BLaER1 treated with 17β-estradiol and CSF1 and Interleukin-3, amounts not matched to agents 10 nM and 100 nM (cell line): ENCODE measurements at regions not wholly inside any gene's neighbourhood (a gene's known extent, or its start where the extent isn't known, plus 50 kb on each side); places are given as distances from the start of the nearest gene placed in this dataset.
A peak's percentile ranks its signal among the peaks of the same experiment; 100 is the strongest.

Experiments
- H3K27ac ChIP-seq, 11 experiments: shearing (Covaris generic); formaldehyde crosslinking; 2 replicates each; pipeline ENCODE4 v1.8.1; 2022
- H3K27me3 ChIP-seq, 11 experiments: shearing (Covaris generic); formaldehyde crosslinking; 2 replicates each; pipeline ENCODE4 v1.8.1; 2022
- H3K36me3 ChIP-seq, 11 experiments: shearing (Covaris generic); formaldehyde crosslinking; 2 replicates each; pipeline ENCODE4 v1.8.1; 2022
- H3K4me1 ChIP-seq, 10 experiments: shearing (Covaris generic); formaldehyde crosslinking; 2 replicates each; pipeline ENCODE4 v1.8.1; 2022
- H3K4me2 ChIP-seq, 11 experiments: shearing (Covaris generic); formaldehyde crosslinking; 2 replicates each; pipeline ENCODE4 v1.8.1; 2022
- H3K4me3 ChIP-seq, 10 experiments: shearing (Covaris generic); formaldehyde crosslinking; 2 replicates each; pipeline ENCODE4 v1.8.1; 2022
- H3K9ac ChIP-seq, 11 experiments: shearing (Covaris generic); formaldehyde crosslinking; 2 replicates each; pipeline ENCODE4 v1.8.1; 2022
- H3K9me3 ChIP-seq, 11 experiments: shearing (Covaris generic); formaldehyde crosslinking; replicated peaks in 1 of 11; 2 replicates each; pipeline ENCODE4 v1.8.1; 2022
- H4K20me1 ChIP-seq, 11 experiments: shearing (Covaris generic); formaldehyde crosslinking; 2 replicates each; pipeline ENCODE4 v1.8.1; 2022
- Cebpa-rat ChIP-seq, 11 experiments: shearing (Covaris generic); IDR thresholded peaks; 2 replicates each; pipeline ENCODE4 v1.8.1; 2022

- Histone ChIP-seq H3K9me3 (no peaks in the 10 kb centered on the region), H3K27ac (no peak overlapping the region), H4K20me1 (no peaks in the 10 kb centered on the region), H3K27me3 (no peaks in the 10 kb centered on the region), H3K4me1 (peaks cover 0 to 37% (median 2%) of the 10 kb centered on the region in 10 experiments; a peak in 8 of 20 replicates), H3K4me3 (no peak overlapping the region), H3K36me3 (no peaks in the 10 kb centered on the region; a peak in 1 of 22 replicates), H3K4me2 (no peak overlapping the region), H3K9ac (no peak overlapping the region)
- no peak for TF ChIP-seq Cebpa-rat (IDR thresholded peaks at IDR 0.05)
Observed at GRCh38 chr2:144146076-144146475, 373.8 kb downstream of the ZEB2 start.

GRCh38 chr2:144143294-144144151, 376.4 kb downstream of the ZEB2 start:
- H3K27me3 ChIP-seq, result no peaks in the 10 kb centered on the region
- H3K9me3 ChIP-seq, result no peaks in the 10 kb centered on the region
- H3K36me3 ChIP-seq, result no peaks in the 10 kb centered on the region; a peak in 1 of 22 replicates
- peak overlapping the region in 3 of 11 experiments; percentile 18 to 56 (median 42); a peak in 4 of 22 replicates for H3K9ac ChIP-seq
- no peaks in the 10 kb centered on the region for H4K20me1 ChIP-seq
- TF ChIP-seq Cebpa-rat (IDR thresholded peaks at IDR 0.05), result no peak
- peak overlapping the region in 4 of 11 experiments; percentile 54 to 78 (median 66); a peak in 7 of 22 replicates for H3K27ac ChIP-seq
- H3K4me2 ChIP-seq, result peak overlapping the region in 4 of 11 experiments; percentile 3 to 72 (median 56); a peak in 6 of 22 replicates
- peaks cover 0 to 51% (median 2%) of the 10 kb centered on the region in 10 experiments; a peak in 8 of 20 replicates for H3K4me1 ChIP-seq
- no peak overlapping the region for H3K4me3 ChIP-seq

GRCh38 chr2:144140891-144141290, 379.0 kb downstream of the ZEB2 start:
- Histone ChIP-seq H4K20me1 (no peaks in the 10 kb centered on the region), H3K27ac (peak overlapping the region in 1 of 11 experiments; percentile 51; a peak in 1 of 22 replicates), H3K36me3 (peaks cover 0 to 2% (median 0%) of the 10 kb centered on the region in 11 experiments; a peak in 2 of 22 replicates), H3K9ac (peak overlapping the region in 2 of 11 experiments; percentile 19 to 36; a peak in 2 of 22 replicates), H3K27me3 (no peaks in the 10 kb centered on the region), H3K4me3 (no peak overlapping the region), H3K4me2 (peak overlapping the region in 3 of 11 experiments; percentile 45 to 62 (median 62); a peak in 5 of 22 replicates), H3K9me3 (no peaks in the 10 kb centered on the region), H3K4me1 (peaks cover 0 to 62% (median 2%) of the 10 kb centered on the region in 10 experiments; a peak in 8 of 20 replicates)
- no peak for TF ChIP-seq Cebpa-rat (IDR thresholded peaks at IDR 0.05)

GRCh38 chr2:144137705-144138428, 382.1 kb downstream of the ZEB2 start:
- Histone ChIP-seq H4K20me1 (no peaks in the 10 kb centered on the region), H3K4me3 (no peak overlapping the region), H3K27me3 (no peaks in the 10 kb centered on the region), H3K4me1 (peaks cover 0 to 51% (median 0%) of the 10 kb centered on the region in 10 experiments; a peak in 6 of 20 replicates), H3K36me3 (peaks cover 0 to 12% (median 0%) of the 10 kb centered on the region in 11 experiments; a peak in 2 of 22 replicates), H3K4me2 (peak overlapping the region in 3 of 11 experiments; percentile 30 to 69 (median 61); a peak in 5 of 22 replicates), H3K27ac (peak overlapping the region in 3 of 11 experiments; percentile 36 to 76 (median 62); a peak in 5 of 22 replicates), H3K9me3 (no peaks in the 10 kb centered on the region), H3K9ac (peak overlapping the region in 2 of 11 experiments; percentile 34 to 46; a peak in 2 of 22 replicates)
- TF ChIP-seq Cebpa-rat (IDR thresholded peaks at IDR 0.05), result no peak

GRCh38 chr2:144137272-144137671, 382.6 kb downstream of the ZEB2 start:
- no peak for TF ChIP-seq Cebpa-rat (IDR thresholded peaks at IDR 0.05)
- Histone ChIP-seq H3K9ac (no peak overlapping the region), H4K20me1 (no peaks in the 10 kb centered on the region), H3K36me3 (peaks cover 0 to 12% (median 0%) of the 10 kb centered on the region in 11 experiments; a peak in 2 of 22 replicates), H3K4me1 (peaks cover 0 to 45% (median 0%) of the 10 kb centered on the region in 10 experiments; a peak in 6 of 20 replicates), H3K27me3 (no peaks in the 10 kb centered on the region), H3K9me3 (no peaks in the 10 kb centered on the region), H3K4me3 (no peak overlapping the region), H3K27ac (peak overlapping the region in 3 of 11 experiments; percentile 36 to 76 (median 62); a peak in 4 of 22 replicates), H3K4me2 (peak overlapping the region in 2 of 11 experiments; percentile 61 to 69; a peak in 4 of 22 replicates)

GRCh38 chr2:144136297-144137010, 383.5 kb downstream of the ZEB2 start:
- Histone ChIP-seq H3K27ac (no peak overlapping the region), H3K9me3 (no peaks in the 10 kb centered on the region), H3K27me3 (no peaks in the 10 kb centered on the region), H3K4me3 (no peak overlapping the region), H3K4me1 (peaks cover 0 to 44% (median 0%) of the 10 kb centered on the region in 10 experiments; a peak in 6 of 20 replicates), H3K36me3 (peaks cover 0 to 12% (median 0%) of the 10 kb centered on the region in 11 experiments; a peak in 1 of 22 replicates), H3K9ac (no peak overlapping the region), H4K20me1 (no peaks in the 10 kb centered on the region), H3K4me2 (no peak overlapping the region)
- no peak for TF ChIP-seq Cebpa-rat (IDR thresholded peaks at IDR 0.05)

- H3K4me2 ChIP-seq, result peak overlapping the region in 2 of 11 experiments; percentile 7 to 20; a peak in 2 of 22 replicates
- peaks cover 0 to 12% (median 0%) of the 10 kb centered on the region in 11 experiments; a peak in 1 of 22 replicates for H3K36me3 ChIP-seq
- no peaks in the 10 kb centered on the region for H3K9me3 ChIP-seq
- H3K4me3 ChIP-seq, result no peak overlapping the region
- peaks cover 0 to 31% (median 0%) of the 10 kb centered on the region in 10 experiments; a peak in 6 of 20 replicates for H3K4me1 ChIP-seq
- H3K9ac ChIP-seq, result no peak overlapping the region
- TF ChIP-seq Cebpa-rat (IDR thresholded peaks at IDR 0.05), result no peak
- H3K27ac ChIP-seq, result no peak overlapping the region
- H3K27me3 ChIP-seq, result no peaks in the 10 kb centered on the region
- no peaks in the 10 kb centered on the region for H4K20me1 ChIP-seq
Observed at GRCh38 chr2:144133936-144134665, 385.8 kb downstream of the ZEB2 start.
